ENCODE measurements at regions not wholly inside any gene's neighbourhood (a gene's known extent, or its start where the extent isn't known, plus 50 kb on each side); places are given as distances from the start of the nearest gene placed in this dataset.

DNA sequence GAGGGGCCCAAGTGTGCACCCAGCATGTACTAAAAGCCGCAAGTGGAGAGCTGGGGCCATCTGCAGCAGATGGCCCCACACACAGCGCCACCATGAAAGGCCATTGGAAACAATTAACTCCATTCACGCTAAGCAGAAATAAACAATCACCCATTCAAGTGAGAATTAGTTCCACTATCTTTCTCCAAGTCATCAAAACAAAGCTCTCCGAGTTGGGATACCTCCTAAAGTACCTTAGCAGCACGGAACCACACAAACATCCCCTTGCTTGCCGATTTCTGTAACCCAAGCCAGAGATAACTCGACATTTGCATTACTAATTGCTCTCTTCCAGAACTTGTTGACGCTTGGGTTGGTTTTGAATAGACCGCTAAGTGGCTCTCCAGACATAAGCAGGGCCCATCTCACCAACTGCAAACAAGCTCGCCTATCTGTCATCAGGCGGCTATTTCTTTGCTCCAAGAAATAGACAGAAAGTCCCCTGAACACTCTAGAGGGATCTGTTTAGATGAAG, 840.6 kb upstream of the SALL3 start:
- no peaks in the 10 kb centered on the region for H3K4me1 ChIP-seq
- no peak overlapping the region for H3K27ac ChIP-seq
- TF ChIP-seq EP300 (IDR thresholded peaks at IDR 0.05) (no peak), POLR2AphosphoS5 (IDR thresholded peaks at IDR 0.05) (no peak), POLR2A (IDR thresholded peaks at IDR 0.05) (no peak), CTCF (IDR thresholded peaks at IDR 0.05) (no peak)
- intact Hi-C loops (cut with DNase I; ENCODE audit: low total_unique reads), result no loop called here
- H3K36me3 ChIP-seq, result no peaks in the 10 kb centered on the region
- H3K4me3 ChIP-seq, result no peak overlapping the region
- peaks cover 0 to 33% (median 0%) of the 10 kb centered on the region in 3 donors for H3K27me3 ChIP-seq
- no peaks in the 10 kb centered on the region for H3K9me3 ChIP-seq
- 34 to 43% (median 39%) methylated on average over 11 of the region's 11 CpGs for WGBS, 5 donors
- DNase-seq, result no peak

DNA sequence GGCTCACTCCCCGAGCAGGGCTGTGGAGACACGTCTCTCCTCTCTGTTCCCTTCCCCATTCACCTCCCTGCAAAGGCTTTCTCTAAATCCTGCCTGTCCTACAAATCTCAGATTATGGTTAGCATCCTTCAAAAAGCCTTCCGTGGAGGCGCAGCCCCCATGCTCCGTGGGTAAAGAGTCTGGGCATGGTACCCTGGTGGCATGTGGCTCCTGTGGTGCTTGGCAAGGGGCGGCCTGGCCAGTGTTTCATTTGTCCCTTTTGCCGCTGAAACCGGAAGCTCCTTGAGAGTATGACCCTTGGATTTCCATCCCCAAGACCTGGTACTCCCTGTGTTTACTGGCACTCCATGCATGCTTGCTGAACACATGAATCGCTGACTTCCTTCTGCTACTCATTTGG, 839.3 kb upstream of the SALL3 start:
- Histone ChIP-seq H3K9me3 (no peaks in the 10 kb centered on the region), H3K4me3 (no peak overlapping the region), H3K36me3 (no peaks in the 10 kb centered on the region), H3K4me1 (no peaks in the 10 kb centered on the region), H3K27me3 (peaks cover 0 to 33% (median 0%) of the 10 kb centered on the region in 3 donors), H3K27ac (no peak overlapping the region)
- intact Hi-C loops (cut with DNase I; ENCODE audit: low total_unique reads), result no loop called here
- WGBS, 5 donors, result 81 to 86% (median 82%) methylated on average over 9 of the region's 9 CpGs
- no peak for TF ChIP-seq CTCF (IDR thresholded peaks at IDR 0.05)
- TF ChIP-seq POLR2AphosphoS5 (IDR thresholded peaks at IDR 0.05), result no peak
- no peak for TF ChIP-seq EP300 (IDR thresholded peaks at IDR 0.05)
- no peak for TF ChIP-seq POLR2A (IDR thresholded peaks at IDR 0.05)
- no peak for DNase-seq

- Histone ChIP-seq H3K4me3 (no peak overlapping the region), H3K4me1 (no peaks in the 10 kb centered on the region), H3K9me3 (peaks cover 0 to 8% (median 0%) of the 10 kb centered on the region in 4 donors), H3K27ac (no peak overlapping the region), H3K27me3 (peaks cover 0 to 7% (median 0%) of the 10 kb centered on the region in 3 donors), H3K36me3 (no peaks in the 10 kb centered on the region)
- no peak for DNase-seq
- intact Hi-C loops (cut with DNase I; ENCODE audit: low total_unique reads), result no loop called here
- WGBS, 5 donors, result 51 to 81% (median 70%) methylated on average over 8 to 11 of the region's 11 CpGs
- TF ChIP-seq CTCF (IDR thresholded peaks at IDR 0.05), result no peak
- no peak for TF ChIP-seq POLR2A (IDR thresholded peaks at IDR 0.05)
- TF ChIP-seq EP300 (IDR thresholded peaks at IDR 0.05), result no peak
- no peak for TF ChIP-seq POLR2AphosphoS5 (IDR thresholded peaks at IDR 0.05)
Measured at GRCh38 chr18:78144669-78145068, 834.9 kb upstream of the SALL3 start.

DNA sequence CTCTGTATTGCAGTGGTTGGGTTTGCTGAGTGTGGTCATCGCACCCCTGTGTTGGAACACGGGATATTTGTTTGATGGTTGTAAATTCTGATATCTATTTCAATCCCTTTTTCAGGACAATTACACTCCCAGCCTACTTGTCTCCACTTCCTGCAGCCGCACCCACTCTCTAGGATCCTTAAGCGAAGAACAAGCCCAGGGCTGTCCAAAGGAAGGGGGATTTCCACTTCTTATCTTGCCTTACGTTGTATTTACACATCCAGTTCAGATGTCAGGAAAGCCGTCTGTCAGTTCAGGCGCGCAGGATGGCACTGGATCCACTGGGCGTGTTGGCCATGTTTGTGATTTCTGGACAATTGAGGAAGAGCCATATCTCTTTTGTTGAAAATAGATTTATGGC, 834.5 kb upstream of the SALL3 start:
- H3K4me1 ChIP-seq, result no peaks in the 10 kb centered on the region
- intact Hi-C loops (cut with DNase I; ENCODE audit: low total_unique reads), result no loop called here
- WGBS, 5 donors, result 56 to 70% (median 63%) methylated on average over 9 of the region's 9 CpGs
- TF ChIP-seq POLR2AphosphoS5 (IDR thresholded peaks at IDR 0.05) (no peak), POLR2A (IDR thresholded peaks at IDR 0.05) (no peak), CTCF (IDR thresholded peaks at IDR 0.05) (no peak), EP300 (IDR thresholded peaks at IDR 0.05) (no peak)
- peaks cover 0 to 4% (median 0%) of the 10 kb centered on the region in 3 donors for H3K27me3 ChIP-seq
- DNase-seq, result no peak
- no peak overlapping the region for H3K27ac ChIP-seq
- H3K9me3 ChIP-seq, result peaks cover 0 to 8% (median under 1%) of the 10 kb centered on the region in 4 donors
- H3K4me3 ChIP-seq, result no peak overlapping the region
- H3K36me3 ChIP-seq, result no peaks in the 10 kb centered on the region
